ENCODE measurements at regions not wholly inside any gene's neighbourhood (a gene's known extent, or its start where the extent isn't known, plus 50 kb on each side); places are given as distances from the start of the nearest gene placed in this dataset.

- DNase-seq (ENCODE audit: low read depth, low spot score): no peak
- Histone ChIP-seq H3K27ac (ENCODE audit: insufficient read depth, low read depth, low read length) (no peak overlapping the region), H3K36me3 (ENCODE audit: control insufficient read depth in 2 of 2, extremely low read depth in 1 of 2, insufficient read depth in 2 of 2, low read length in 2 of 2) (no peaks in the 10 kb centered on the region), H3K9me3 (replicated peaks; ENCODE audit: control insufficient read depth, insufficient read depth, low read length) (peaks cover 2% of the 10 kb centered on the region), H3K79me2 (ENCODE audit: control insufficient read depth, insufficient read depth, low read length) (no peaks in the 10 kb centered on the region), H2AFZ (ENCODE audit: low read depth, low read length) (no peak overlapping the region), H3K4me3 (replicated peaks in 1 of 3; ENCODE audit: insufficient read depth in 1 of 3, low read depth in 1 of 3, low read length in 3 of 3) (no peak overlapping the region), H3K9me1 (replicated peaks; ENCODE audit: control insufficient read depth, extremely low read depth, insufficient read depth, low read length) (no peaks in the 10 kb centered on the region), H3K27me3 (ENCODE audit: control insufficient read depth in 2 of 2, insufficient read depth in 2 of 2, low read length in 2 of 2) (no peaks in the 10 kb centered on the region), H3K4me2 (ENCODE audit: insufficient read depth, low read length) (no peak overlapping the region), H3K9ac (replicated peaks; ENCODE audit: extremely low read depth, insufficient read depth, low read length) (no peak overlapping the region), H4K20me1 (replicated peaks; ENCODE audit: control insufficient read depth, extremely low read depth, insufficient read depth, low read length) (no peaks in the 10 kb centered on the region), H3K4me1 (ENCODE audit: control insufficient read depth, extremely low read depth, insufficient read depth, low read length) (no peaks in the 10 kb centered on the region)
- no peak for FAIRE-seq
- ChIA-PET POLR2A (no interaction called here), CTCF (no interaction called here)
- intact Hi-C loops (cut with micrococcal nuclease) (no loop called here), dilution Hi-C loops (cut with MboI; ENCODE audit: extremely low pct_ligation_motif_present, low sequenced_read_pairs) (no loop called here)
- no peak for TF ChIP-seq MYC (IDR thresholded peaks at IDR 0.05; ENCODE audit: low read depth, low read length)
- no peak for TF ChIP-seq POLR2AphosphoS5 (IDR thresholded peaks at IDR 0.05; ENCODE audit: insufficient read depth, low read depth, low read length)
- TF ChIP-seq JUN (IDR thresholded peaks at IDR 0.05; ENCODE audit: borderline replicate concordance, insufficient read depth, insufficient read length, low read depth): no peak
- TF ChIP-seq CTCF (IDR thresholded peaks at IDR 0.05; ENCODE audit: extremely low read depth in 1 of 2, insufficient read depth in 1 of 2, low read depth in 1 of 2, low read length in 2 of 2): no peak
- TF ChIP-seq MAX (IDR thresholded peaks at IDR 0.05; ENCODE audit: insufficient read depth, insufficient read length): no peak
- TF ChIP-seq FOS (IDR thresholded peaks at IDR 0.05; ENCODE audit: borderline replicate concordance, insufficient read depth, low read length): no peak
- no peak for TF ChIP-seq GATA2 (IDR thresholded peaks at IDR 0.05; ENCODE audit: insufficient read depth, insufficient read length, low read depth, low read length)
- TF ChIP-seq EZH2 (IDR thresholded peaks at IDR 0.05; ENCODE audit: borderline replicate concordance, low read depth, low read length, severe bottlenecking): no peak
- no peak for TF ChIP-seq POLR2A (IDR thresholded peaks at IDR 0.05; ENCODE audit: low read depth, low read length)
- BruUV-seq (replicated peaks): no TSS peak
Observed at GRCh38 chr2:116160657-116161056, 1653.8 kb upstream of the DDX18 start.
